GM12865 (cell line): ENCODE measurements at regions not wholly inside any gene's neighbourhood (a gene's known extent, or its start where the extent isn't known, plus 50 kb on each side); places are given as distances from the start of the nearest gene placed in this dataset.

Experiments
- DNase-seq: peaks from one replicate; pipeline ENCODE4 v3.0.0; 2010; ENCODE audit warnings: low read depth
- H3K4me3 ChIP-seq: 2 replicates; pipeline ENCODE4 v1.5.1; 2011; ENCODE audit warnings: mild to moderate bottlenecking, low read depth, low read length, control low read depth
- CTCF ChIP-seq: IDR thresholded peaks from 2 replicates; pipeline ENCODE4 v1.5.1; 2011; ENCODE audit warnings: low read length, control low read depth, low read depth, inconsistent platforms; ENCODE audit not compliant: insufficient read depth; ENCODE audit errors: missing control alignments

GRCh38 chr16:51327001-51327400 lies 175.9 kb upstream of the SALL1 start:
- TF ChIP-seq CTCF, result no peak
- DNase-seq, result no peak
- H3K4me3 ChIP-seq, result no peak overlapping the region

DNA sequence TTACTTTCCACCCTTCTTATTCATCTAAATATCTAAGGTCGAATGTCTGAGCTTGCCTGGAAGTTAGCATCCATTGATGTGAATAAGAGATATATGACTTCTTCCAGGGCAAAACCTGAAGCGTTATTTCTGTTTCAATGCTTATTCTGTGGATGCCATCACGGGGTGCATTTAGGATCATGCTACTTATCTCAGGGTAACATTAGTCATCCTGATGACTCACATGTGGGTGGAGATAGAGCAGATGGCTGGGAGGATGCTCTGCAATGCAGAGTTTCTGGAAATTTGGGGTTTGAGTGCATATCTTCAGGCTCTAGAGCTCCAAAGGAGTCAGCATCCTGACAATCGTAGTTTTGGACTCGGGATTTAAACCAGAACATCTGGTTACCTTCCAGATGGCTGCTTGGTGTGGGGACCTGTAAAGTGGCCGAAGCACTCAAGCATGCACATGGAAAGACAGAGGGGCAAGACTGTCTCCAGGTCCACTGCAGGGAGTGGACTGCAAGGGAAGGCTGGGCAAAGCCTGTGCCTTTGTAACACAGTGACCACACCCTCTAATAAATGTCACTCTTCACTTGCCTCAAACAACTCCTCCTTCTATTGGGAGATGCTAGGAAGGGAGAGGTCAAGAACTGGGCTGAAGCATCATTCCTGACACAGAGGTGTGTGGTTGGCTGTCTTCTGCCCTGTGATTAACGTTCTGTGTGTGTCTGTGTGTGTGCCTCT lies 175.2 kb upstream of the SALL1 start:
- no peak for TF ChIP-seq CTCF
- H3K4me3 ChIP-seq, result no peak overlapping the region

GRCh38 chr16:51321251-51321650 lies 170.2 kb upstream of the SALL1 start:
- DNase-seq, result no peak
- H3K4me3 ChIP-seq, result no peak overlapping the region
- TF ChIP-seq CTCF, result no peak

More for the DNA sequence above, 175.2 kb upstream of the SALL1 start:
- DNase-seq, result no peak

- no peak for DNase-seq
- TF ChIP-seq CTCF, result no peak
- H3K4me3 ChIP-seq, result no peak overlapping the region
These were observed 166.5 kb upstream of the SALL1 start for GRCh38 chr16:51317575-51317974.

GRCh38 chr16:51313198-51313597 lies 162.1 kb upstream of the SALL1 start:
- TF ChIP-seq CTCF, result no peak
- no peak overlapping the region for H3K4me3 ChIP-seq
- DNase-seq, result no peak

DNA sequence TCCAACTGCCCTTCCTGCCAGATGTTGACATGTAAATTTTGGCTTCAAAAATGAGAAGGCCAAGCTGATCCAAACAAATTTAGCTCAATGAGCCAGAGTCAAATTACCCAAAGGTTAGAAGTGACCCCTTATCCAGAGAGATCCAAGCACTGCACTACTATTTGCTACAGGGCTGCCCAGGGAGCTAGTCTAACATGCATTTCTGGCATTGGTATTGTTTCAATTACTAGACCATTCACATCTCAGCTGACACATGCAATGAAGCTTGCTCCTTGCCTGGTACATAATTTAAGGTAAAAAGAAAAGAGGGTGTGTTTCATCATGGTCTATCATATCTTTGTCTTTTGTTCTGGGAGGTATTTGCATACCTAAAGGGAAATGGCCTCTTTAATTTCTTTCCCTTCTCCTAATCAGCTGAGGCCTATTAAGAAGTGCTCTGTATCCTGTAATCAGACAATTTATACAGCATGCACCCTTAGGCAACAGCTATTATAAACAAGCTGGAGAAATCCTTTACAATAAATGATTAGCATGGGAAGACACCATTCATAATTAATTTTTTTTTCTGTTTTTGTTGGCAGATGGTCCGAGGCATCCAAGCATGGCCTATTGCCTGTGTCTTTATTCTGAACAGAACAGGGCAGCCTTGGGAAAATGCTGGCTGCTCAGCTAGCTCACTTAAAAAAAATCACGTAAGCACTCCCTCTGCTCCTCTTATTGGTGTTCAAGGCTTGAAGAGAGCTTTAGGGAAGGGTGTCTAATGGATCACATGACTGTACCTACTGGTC lies 161.5 kb upstream of the SALL1 start:
- no peak for TF ChIP-seq CTCF
- no peak overlapping the region for H3K4me3 ChIP-seq
- DNase-seq, result no peak
